ENCODE measurements at regions not wholly inside any gene's neighbourhood (a gene's known extent, or its start where the extent isn't known, plus 50 kb on each side); places are given as distances from the start of the nearest gene placed in this dataset.

- 88% methylated on average over 3 of the region's 3 CpGs for WGBS
- H3K9ac ChIP-seq (ENCODE audit: low read length): no peak overlapping the region
- H3K4me1 ChIP-seq (ENCODE audit: control insufficient read depth, insufficient read depth, low read depth, low read length): no peaks in the 10 kb centered on the region
- no peak overlapping the region for H4K91ac ChIP-seq (ENCODE audit: low read length)
- no peak overlapping the region for H3K4ac ChIP-seq (ENCODE audit: low read depth in 1 of 2, low read length in 2 of 2)
- H3K4me2 ChIP-seq (ENCODE audit: low read length, poor library complexity, severe bottlenecking): no peak overlapping the region
- no peak overlapping the region for H2BK5ac ChIP-seq (ENCODE audit: low read depth, low read length, poor library complexity, severe bottlenecking)
- H3K27ac ChIP-seq (ENCODE audit: low read length, poor library complexity, severe bottlenecking): no peak overlapping the region
- H3K79me1 ChIP-seq (replicated peaks; ENCODE audit: low read length, poor library complexity, severe bottlenecking): no peaks in the 10 kb centered on the region
- no peak overlapping the region for H2AFZ ChIP-seq (ENCODE audit: low read depth, low read length)
- no peak overlapping the region for H2BK15ac ChIP-seq (ENCODE audit: low read depth, poor library complexity, severe bottlenecking)
- H3K36me3 ChIP-seq (ENCODE audit: control insufficient read depth in 1 of 2, insufficient read depth in 2 of 2, low read depth in 1 of 2, low read length in 2 of 2): no peaks in the 10 kb centered on the region
- H2BK120ac ChIP-seq (ENCODE audit: low read depth, low read length): no peak overlapping the region
- no peak overlapping the region for H3K4me3 ChIP-seq (ENCODE audit: insufficient read depth in 1 of 2, low read depth in 1 of 2, low read length in 2 of 2)
- DNase-seq: no peak
- no peak overlapping the region for H2BK12ac ChIP-seq (ENCODE audit: low read length in 2 of 2)
- H3K18ac ChIP-seq (ENCODE audit: low read depth in 1 of 2, low read length in 2 of 2): no peak overlapping the region
- H3K9me3 ChIP-seq (ENCODE audit: control insufficient read depth, low read length): peaks cover 7% of the 10 kb centered on the region
- no peak overlapping the region for H4K8ac ChIP-seq (ENCODE audit: low read length)
- H3K14ac ChIP-seq (ENCODE audit: low read length in 2 of 2): no peak overlapping the region
- no peak overlapping the region for H2AK5ac ChIP-seq (ENCODE audit: low read length, severe bottlenecking)
- H3K23ac ChIP-seq (ENCODE audit: low read length in 2 of 2): no peak overlapping the region
- H3K27me3 ChIP-seq (ENCODE audit: control insufficient read depth in 1 of 2, insufficient read depth in 1 of 2, low read length in 2 of 2): no peaks in the 10 kb centered on the region
These were observed 69.0 kb upstream of the IQCM start for GRCh38 chr4:149884529-149885181.

GRCh38 chr4:149885896-149886295 lies 70.3 kb upstream of the IQCM start:
- H3K4me3 ChIP-seq (ENCODE audit: insufficient read depth in 1 of 2, low read depth in 1 of 2, low read length in 2 of 2): no peak overlapping the region
- H3K79me1 ChIP-seq (replicated peaks; ENCODE audit: low read length, poor library complexity, severe bottlenecking): no peaks in the 10 kb centered on the region
- H3K4me1 ChIP-seq (ENCODE audit: control insufficient read depth, insufficient read depth, low read depth, low read length): no peaks in the 10 kb centered on the region
- no peak overlapping the region for H3K9ac ChIP-seq (ENCODE audit: low read length)
- no peak overlapping the region for H3K23ac ChIP-seq (ENCODE audit: low read length in 2 of 2)
- H3K18ac ChIP-seq (ENCODE audit: low read depth in 1 of 2, low read length in 2 of 2): no peak overlapping the region
- H3K36me3 ChIP-seq (ENCODE audit: control insufficient read depth in 1 of 2, insufficient read depth in 2 of 2, low read depth in 1 of 2, low read length in 2 of 2): no peaks in the 10 kb centered on the region
- H2BK15ac ChIP-seq (ENCODE audit: low read depth, poor library complexity, severe bottlenecking): no peak overlapping the region
- no peaks in the 10 kb centered on the region for H3K27me3 ChIP-seq (ENCODE audit: control insufficient read depth in 1 of 2, insufficient read depth in 1 of 2, low read length in 2 of 2)
- no peak overlapping the region for H4K91ac ChIP-seq (ENCODE audit: low read length)
- no peak overlapping the region for H2BK120ac ChIP-seq (ENCODE audit: low read depth, low read length)
- H2BK12ac ChIP-seq (ENCODE audit: low read length in 2 of 2): no peak overlapping the region
- H3K4ac ChIP-seq (ENCODE audit: low read depth in 1 of 2, low read length in 2 of 2): no peak overlapping the region
- DNase-seq: peak; percentile 38
- no peak overlapping the region for H2BK5ac ChIP-seq (ENCODE audit: low read depth, low read length, poor library complexity, severe bottlenecking)
- no peak overlapping the region for H3K14ac ChIP-seq (ENCODE audit: low read length in 2 of 2)
- no peak overlapping the region for H2AK5ac ChIP-seq (ENCODE audit: low read length, severe bottlenecking)
- H3K27ac ChIP-seq (ENCODE audit: low read length, poor library complexity, severe bottlenecking): peak overlapping the region; percentile 60
- peaks cover 7% of the 10 kb centered on the region for H3K9me3 ChIP-seq (ENCODE audit: control insufficient read depth, low read length)
- H4K8ac ChIP-seq (ENCODE audit: low read length): no peak overlapping the region
- H3K4me2 ChIP-seq (ENCODE audit: low read length, poor library complexity, severe bottlenecking): no peak overlapping the region
- H2AFZ ChIP-seq (ENCODE audit: low read depth, low read length): no peak overlapping the region

DNA sequence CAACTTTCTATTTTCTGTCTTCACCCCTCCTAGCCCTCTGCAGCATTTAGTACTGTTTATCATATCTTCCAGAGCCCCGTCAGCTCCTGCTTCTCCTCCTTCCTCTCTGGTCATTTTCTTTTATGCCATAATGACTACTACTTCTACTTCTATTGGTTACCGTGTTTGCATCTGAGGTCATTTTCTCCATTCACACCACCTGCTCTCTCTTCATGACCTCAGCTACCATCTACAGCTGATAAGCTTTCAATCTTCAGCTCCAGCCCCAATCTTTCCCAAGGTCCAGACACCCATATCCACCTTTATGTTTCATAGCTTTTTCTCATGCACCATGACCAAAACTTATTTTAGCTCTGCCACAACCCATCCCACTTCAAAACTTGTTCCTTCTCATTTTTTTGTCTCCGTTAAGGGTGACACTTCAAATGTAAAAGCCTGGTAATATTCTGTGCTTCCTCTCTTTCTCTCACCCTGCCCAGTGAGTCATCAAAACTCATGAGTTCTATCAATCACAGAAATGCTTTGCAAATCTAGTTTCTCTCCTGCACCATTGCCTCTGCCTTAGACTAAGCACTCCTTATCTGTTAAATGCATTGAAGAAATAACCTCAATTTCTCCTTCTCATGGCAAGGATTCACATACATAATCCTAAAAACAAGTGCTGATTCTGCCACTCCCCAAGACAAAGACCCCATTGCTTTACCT lies 71.3 kb upstream of the IQCM start:
- Histone ChIP-seq H4K8ac (ENCODE audit: low read length) (no peak overlapping the region), H3K4me1 (ENCODE audit: control insufficient read depth, insufficient read depth, low read depth, low read length) (no peaks in the 10 kb centered on the region), H3K9ac (ENCODE audit: low read length) (no peak overlapping the region), H3K27ac (ENCODE audit: low read length, poor library complexity, severe bottlenecking) (no peak overlapping the region), H3K4ac (ENCODE audit: low read depth in 1 of 2, low read length in 2 of 2) (peak overlapping the region in 1 of 2 experiments; percentile 16), H3K23ac (ENCODE audit: low read length in 2 of 2) (no peak overlapping the region), H4K91ac (ENCODE audit: low read length) (no peak overlapping the region), H3K27me3 (ENCODE audit: control insufficient read depth in 1 of 2, insufficient read depth in 1 of 2, low read length in 2 of 2) (no peaks in the 10 kb centered on the region), H2AFZ (ENCODE audit: low read depth, low read length) (no peak overlapping the region), H3K18ac (ENCODE audit: low read depth in 1 of 2, low read length in 2 of 2) (no peak overlapping the region), H2AK5ac (ENCODE audit: low read length, severe bottlenecking) (peak overlapping the region; percentile 47), H2BK5ac (ENCODE audit: low read depth, low read length, poor library complexity, severe bottlenecking) (no peak overlapping the region), H3K79me1 (replicated peaks; ENCODE audit: low read length, poor library complexity, severe bottlenecking) (no peaks in the 10 kb centered on the region), H3K4me3 (ENCODE audit: insufficient read depth in 1 of 2, low read depth in 1 of 2, low read length in 2 of 2) (no peak overlapping the region), H2BK15ac (ENCODE audit: low read depth, poor library complexity, severe bottlenecking) (no peak overlapping the region), H3K36me3 (ENCODE audit: control insufficient read depth in 1 of 2, insufficient read depth in 2 of 2, low read depth in 1 of 2, low read length in 2 of 2) (no peaks in the 10 kb centered on the region), H3K4me2 (ENCODE audit: low read length, poor library complexity, severe bottlenecking) (no peak overlapping the region), H2BK120ac (ENCODE audit: low read depth, low read length) (no peak overlapping the region), H3K14ac (ENCODE audit: low read length in 2 of 2) (no peak overlapping the region), H2BK12ac (ENCODE audit: low read length in 2 of 2) (peak overlapping the region; percentile 32 to 47), H3K9me3 (ENCODE audit: control insufficient read depth, low read length) (peaks cover 7% of the 10 kb centered on the region)
- 72% methylated on average over 3 of the region's 3 CpGs for WGBS
- no peak for DNase-seq

- Histone ChIP-seq H3K14ac (ENCODE audit: low read length in 2 of 2) (no peak overlapping the region), H3K79me1 (replicated peaks; ENCODE audit: low read length, poor library complexity, severe bottlenecking) (no peaks in the 10 kb centered on the region), H3K36me3 (ENCODE audit: control insufficient read depth in 1 of 2, insufficient read depth in 2 of 2, low read depth in 1 of 2, low read length in 2 of 2) (no peaks in the 10 kb centered on the region), H3K4me3 (ENCODE audit: insufficient read depth in 1 of 2, low read depth in 1 of 2, low read length in 2 of 2) (no peak overlapping the region), H3K27me3 (ENCODE audit: control insufficient read depth in 1 of 2, insufficient read depth in 1 of 2, low read length in 2 of 2) (no peaks in the 10 kb centered on the region), H2BK120ac (ENCODE audit: low read depth, low read length) (no peak overlapping the region), H2BK5ac (ENCODE audit: low read depth, low read length, poor library complexity, severe bottlenecking) (no peak overlapping the region), H3K4ac (ENCODE audit: low read depth in 1 of 2, low read length in 2 of 2) (no peak overlapping the region), H2AFZ (ENCODE audit: low read depth, low read length) (no peak overlapping the region), H3K4me1 (ENCODE audit: control insufficient read depth, insufficient read depth, low read depth, low read length) (no peaks in the 10 kb centered on the region), H3K23ac (ENCODE audit: low read length in 2 of 2) (no peak overlapping the region), H4K8ac (ENCODE audit: low read length) (no peak overlapping the region), H4K91ac (ENCODE audit: low read length) (no peak overlapping the region), H3K4me2 (ENCODE audit: low read length, poor library complexity, severe bottlenecking) (no peak overlapping the region), H2BK12ac (ENCODE audit: low read length in 2 of 2) (no peak overlapping the region), H3K9ac (ENCODE audit: low read length) (no peak overlapping the region), H3K18ac (ENCODE audit: low read depth in 1 of 2, low read length in 2 of 2) (no peak overlapping the region), H2BK15ac (ENCODE audit: low read depth, poor library complexity, severe bottlenecking) (no peak overlapping the region), H2AK5ac (ENCODE audit: low read length, severe bottlenecking) (no peak overlapping the region), H3K27ac (ENCODE audit: low read length, poor library complexity, severe bottlenecking) (no peak overlapping the region), H3K9me3 (ENCODE audit: control insufficient read depth, low read length) (peaks cover 7% of the 10 kb centered on the region)
- DNase-seq: no peak
- 91% methylated on average over 2 of the region's 3 CpGs for WGBS
These were observed 74.3 kb upstream of the IQCM start for GRCh38 chr4:149889991-149890390.
